SK-N-SH (cell line): ENCODE measurements at regions not wholly inside any gene's neighbourhood (a gene's known extent, or its start where the extent isn't known, plus 50 kb on each side); places are given as distances from the start of the nearest gene placed in this dataset.

Experiments
- CTCF ChIA-PET: fragments of 300-600, 350-600 bp; formaldehyde crosslinking; extraction: SDS; loops from one replicate; lab custom pipeline; 2021; lab: Yijun Ruan, JAX
- POLR2A ChIA-PET: fragments of 350-600 bp; sonication (Branson Sonifier 250); formaldehyde crosslinking; extraction: SDS; loops from one replicate; lab custom pipeline; 2020; ENCODE audit warnings: antibody characterized with exemption, inconsistent platforms; lab: Yijun Ruan, JAX
- DNase-seq: peaks from one replicate; pipeline ENCODE4 v3.0.0; 2012
- H2AFZ ChIP-seq: fragments of 200-600 bp; sonication (generic); 2 replicates; pipeline ENCODE4 v1.8.1; 2016; ENCODE audit warnings: antibody characterized with exemption, mild to moderate bottlenecking, low read depth
- H3F3A ChIP-seq: fragments of 200-600 bp; sonication (generic); replicated peaks from 2 replicates; pipeline ENCODE3; 2016; ENCODE audit warnings: antibody characterized with exemption, mild to moderate bottlenecking; ENCODE audit not compliant: insufficient read depth
- H3K27ac ChIP-seq, 2 experiments: fragments of 200-500 bp in 1 of 2; fragments of 200-600 bp in 1 of 2; sonication (Bioruptor generic) in 1 of 2; sonication (generic), shearing (Covaris generic) in 1 of 2; 2 replicates each; pipeline versions ENCODE4 v1.5.1 to v1.6.1; 2014 to 2016; ENCODE audit warnings: low read depth in 2 of 2, inconsistent platforms in 1 of 2, low read length in 1 of 2, mild to moderate bottlenecking in 1 of 2, mixed read lengths in 1 of 2
- H3K27me3 ChIP-seq: fragments of 200-600 bp; sonication (generic), shearing (Covaris generic); 2 replicates; pipeline ENCODE4 v1.6.1; 2016; ENCODE audit warnings: mixed run types; ENCODE audit not compliant: insufficient read depth
- H3K36me3 ChIP-seq, 2 experiments: fragments of 200-500 bp in 1 of 2; fragments of 200-600 bp in 1 of 2; sonication (Bioruptor generic) in 1 of 2; sonication (generic) in 1 of 2; replicated peaks in 1 of 2; 2 replicates each; pipeline versions ENCODE3 to v1.5.1; 2014 to 2016; ENCODE audit warnings: low read length in 1 of 2, mild to moderate bottlenecking in 1 of 2; ENCODE audit not compliant: insufficient read depth in 2 of 2, control insufficient read depth in 1 of 2
- H3K4me1 ChIP-seq, 2 experiments: fragments of 200-500 bp in 1 of 2; fragments of 200-600 bp in 1 of 2; sonication (Bioruptor generic) in 1 of 2; sonication (generic), shearing (Covaris generic) in 1 of 2; 2 replicates each; pipeline versions ENCODE4 v1.5.1 to v1.6.1; 2014 to 2016; ENCODE audit warnings: low read depth in 1 of 2, low read length in 1 of 2, mixed run types in 1 of 2; ENCODE audit not compliant: insufficient read depth in 2 of 2, control insufficient read depth in 1 of 2
- H3K4me2 ChIP-seq: fragments of 200-600 bp; sonication (generic), shearing (Covaris generic); 2 replicates; pipeline ENCODE4 v1.6.1; 2017; ENCODE audit warnings: mixed run types
- H3K4me3 ChIP-seq, 2 experiments: fragments of 200-500 bp in 1 of 2; fragments of 200-600 bp in 1 of 2; sonication (Bioruptor generic) in 1 of 2; sonication (generic), shearing (Covaris generic) in 1 of 2; 2 replicates each; pipeline versions ENCODE4 v1.5.1 to v1.8.1; 2014 to 2016; ENCODE audit warnings: low read depth in 2 of 2, inconsistent platforms in 1 of 2, low read length in 1 of 2, mild to moderate bottlenecking in 1 of 2, mixed read lengths in 1 of 2, moderate library complexity in 1 of 2
- H3K79me2 ChIP-seq: fragments of 200-600 bp; sonication (generic); 2 replicates; pipeline ENCODE4 v1.8.1; 2017; ENCODE audit warnings: mild to moderate bottlenecking; ENCODE audit not compliant: insufficient read depth
- H3K9ac ChIP-seq: fragments of 200-600 bp; sonication (generic); 2 replicates; pipeline ENCODE4 v1.6.1; 2017; ENCODE audit warnings: mixed run types
- H3K9me2 ChIP-seq: fragments of 200-600 bp; sonication (generic); 2 replicates; pipeline ENCODE4 v1.6.1; 2017; ENCODE audit warnings: mixed run types
- H3K9me3 ChIP-seq: fragments of 200-600 bp; sonication (generic); 2 replicates; pipeline ENCODE4 v1.6.1; 2017; ENCODE audit warnings: mixed run types, mild to moderate bottlenecking, moderate library complexity
- H4K20me1 ChIP-seq: fragments of 200-600 bp; sonication (generic); 2 replicates; pipeline ENCODE4 v1.6.1; 2017; ENCODE audit warnings: mild to moderate bottlenecking, mixed run types; ENCODE audit not compliant: insufficient read depth
- FOSL2 ChIP-seq: IDR thresholded peaks from 2 replicates; pipeline ENCODE4 v1.4.0; 2012; ENCODE audit warnings: low read depth, mild to moderate bottlenecking, moderate library complexity, borderline replicate concordance
- FOXJ3 ChIP-seq: sonication (generic); formaldehyde crosslinking; IDR thresholded peaks from 2 replicates; pipeline ENCODE4 v1.5.1; 2020; ENCODE audit warnings: mild to moderate bottlenecking, missing genetic modification reagents
- FOXM1 ChIP-seq: IDR thresholded peaks from 2 replicates; pipeline ENCODE4 v1.4.0; 2012; ENCODE audit warnings: low read depth, mild to moderate bottlenecking
- GATA2 ChIP-seq: sonication (generic); formaldehyde crosslinking; IDR thresholded peaks from 2 replicates; pipeline ENCODE4 v1.5.0; 2020; ENCODE audit warnings: mild to moderate bottlenecking, missing genetic modification reagents
- MXI1 ChIP-seq: IDR thresholded peaks from 2 replicates; pipeline ENCODE4 v1.6.1; 2012; ENCODE audit warnings: mild to moderate bottlenecking, low read depth, low read length, improper control_type of control experiment
- NFIC ChIP-seq: IDR thresholded peaks from 2 replicates; pipeline ENCODE4 v1.4.0; 2012; ENCODE audit warnings: borderline replicate concordance
- NRF1 ChIP-seq: IDR thresholded peaks from 2 replicates; pipeline ENCODE4 v1.6.1; 2012; ENCODE audit warnings: low read depth, mild to moderate bottlenecking, low read length
- RCOR1 ChIP-seq: fragments of 150-350 bp; IDR thresholded peaks from 2 replicates; pipeline ENCODE4 v1.6.1; 2017; ENCODE audit warnings: antibody characterized with exemption, low read length
- RFX5 ChIP-seq: IDR thresholded peaks from 2 replicates; pipeline ENCODE4 v1.6.1; 2012; ENCODE audit warnings: mild to moderate bottlenecking, improper control_type of control experiment, low read length
- USF2 ChIP-seq: fragments of 150-350 bp; IDR thresholded peaks from 2 replicates; pipeline ENCODE4 v1.6.1; 2017; ENCODE audit warnings: antibody characterized with exemption, low read length, low read depth, borderline replicate concordance
- WGBS: methylation state at CpG from one replicate; pipeline ENCODE4 v1.1.6; 2017; ENCODE audit warnings: low lambda C conversion rate; 5-methylcytosine and 5-hydroxymethylcytosine counted together
- TF ChIP-seq, protein P1 (sequence below): fragments of 150-350 bp; IDR thresholded peaks from 2 replicates; pipeline ENCODE4 v1.6.1; 2016; ENCODE audit warnings: mild to moderate bottlenecking, low read depth, low read length
- TF ChIP-seq, protein P2 (sequence below): IDR thresholded peaks from 2 replicates; pipeline ENCODE4 v1.4.0; 2012; ENCODE audit warnings: low read depth, borderline replicate concordance

GRCh38 chr5:71816307-71816706 is 97.2 kb downstream of the CARTPT start:
- no peak for TF ChIP-seq RFX5
- Histone ChIP-seq H3K9me3 (no peaks in the 10 kb centered on the region; the same call in 1 of the 2 replicates), H3K4me3 (no peak overlapping the region), H3K79me2 (no peaks in the 10 kb centered on the region), H3K36me3 (no peaks in the 10 kb centered on the region), H2AFZ (no peak overlapping the region), H3K9ac (no peak overlapping the region), H3F3A (no peaks in the 10 kb centered on the region), H3K4me2 (no peak overlapping the region), H3K4me1 (no peaks in the 10 kb centered on the region), H3K27me3 (no peaks in the 10 kb centered on the region), H3K9me2 (no peaks in the 10 kb centered on the region), H3K27ac (no peak overlapping the region), H4K20me1 (no peaks in the 10 kb centered on the region)
- WGBS: 71% methylated on average over 4 of the region's 4 CpGs
- POLR2A ChIA-PET: no interaction called here
- CTCF ChIA-PET: no interaction called here
- no peak for DNase-seq

- 66% methylated on average over 7 of the region's 7 CpGs for WGBS
- no peaks in the 10 kb centered on the region; the same call in 1 of the 2 replicates for H3K9me3 ChIP-seq
- CTCF ChIA-PET: no interaction called here
- no peaks in the 10 kb centered on the region for H3K27me3 ChIP-seq
- no peak overlapping the region for H3K9ac ChIP-seq
- DNase-seq: no peak
- no peak overlapping the region for H2AFZ ChIP-seq
- H3K4me3 ChIP-seq: no peak overlapping the region
- H3K4me2 ChIP-seq: no peak overlapping the region
- POLR2A ChIA-PET: no interaction called here
- H3K36me3 ChIP-seq: no peaks in the 10 kb centered on the region
- no peaks in the 10 kb centered on the region for H4K20me1 ChIP-seq
- H3K79me2 ChIP-seq: no peaks in the 10 kb centered on the region
- TF ChIP-seq NRF1: no peak
- no peak for TF ChIP-seq FOSL2
- TF ChIP-seq MXI1: no peak
- TF ChIP-seq, protein P1, sequence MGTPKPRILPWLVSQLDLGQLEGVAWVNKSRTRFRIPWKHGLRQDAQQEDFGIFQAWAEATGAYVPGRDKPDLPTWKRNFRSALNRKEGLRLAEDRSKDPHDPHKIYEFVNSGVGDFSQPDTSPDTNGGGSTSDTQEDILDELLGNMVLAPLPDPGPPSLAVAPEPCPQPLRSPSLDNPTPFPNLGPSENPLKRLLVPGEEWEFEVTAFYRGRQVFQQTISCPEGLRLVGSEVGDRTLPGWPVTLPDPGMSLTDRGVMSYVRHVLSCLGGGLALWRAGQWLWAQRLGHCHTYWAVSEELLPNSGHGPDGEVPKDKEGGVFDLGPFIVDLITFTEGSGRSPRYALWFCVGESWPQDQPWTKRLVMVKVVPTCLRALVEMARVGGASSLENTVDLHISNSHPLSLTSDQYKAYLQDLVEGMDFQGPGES: no peak
- no peak for TF ChIP-seq NFIC
- TF ChIP-seq, protein P2, sequence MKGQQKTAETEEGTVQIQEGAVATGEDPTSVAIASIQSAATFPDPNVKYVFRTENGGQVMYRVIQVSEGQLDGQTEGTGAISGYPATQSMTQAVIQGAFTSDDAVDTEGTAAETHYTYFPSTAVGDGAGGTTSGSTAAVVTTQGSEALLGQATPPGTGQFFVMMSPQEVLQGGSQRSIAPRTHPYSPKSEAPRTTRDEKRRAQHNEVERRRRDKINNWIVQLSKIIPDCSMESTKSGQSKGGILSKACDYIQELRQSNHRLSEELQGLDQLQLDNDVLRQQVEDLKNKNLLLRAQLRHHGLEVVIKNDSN: no peak
- no peak for TF ChIP-seq FOXJ3 (CRISPR knock-in tag)
- TF ChIP-seq FOXM1: no peak
- no peak for TF ChIP-seq USF2
- TF ChIP-seq RCOR1: no peak
- TF ChIP-seq GATA2 (CRISPR knock-in tag): no peak
- TF ChIP-seq, all 33 proteins: peak for 0
- Histone ChIP-seq H3K9me2 (no peaks in the 10 kb centered on the region), H3K27ac (no peak overlapping the region), H3K4me1 (no peaks in the 10 kb centered on the region), H3F3A (no peaks in the 10 kb centered on the region)
Measured at GRCh38 chr5:71817891-71818290, 98.8 kb downstream of the CARTPT start.
